NCI-H1105 treated with DMSO at 0.1 percent for 48 hours (cell line): ENCODE measurements at regions not wholly inside any gene's neighbourhood (a gene's known extent, or its start where the extent isn't known, plus 50 kb on each side); places are given as distances from the start of the nearest gene placed in this dataset.
A peak's percentile ranks its signal among the peaks of the same experiment; 100 is the strongest.

ENCODE experiments used
- DNase-seq: peaks from one replicate; lab custom pipeline; 2025; lab: John Stamatoyannopoulos, UW

- DNase-seq: no peak
These were observed 601.0 kb downstream of the TMA16 start for GRCh38 chr4:164095313-164096110.

GRCh38 chr4:164096766-164097518 lies 602.5 kb downstream of the TMA16 start:
- DNase-seq: no peak

- peak; percentile 9 for DNase-seq
These were observed 606.4 kb downstream of the TMA16 start for GRCh38 chr4:164100741-164101365.

- no peak for DNase-seq
These were observed 614.5 kb downstream of the TMA16 start for GRCh38 chr4:164108971-164109370.

GRCh38 chr4:164109503-164109902 lies 615.0 kb downstream of the TMA16 start:
- DNase-seq: no peak

- no peak for DNase-seq
These were observed 620.7 kb downstream of the TMA16 start for GRCh38 chr4:164115236-164115635.

GRCh38 chr4:164116286-164116685 lies 621.8 kb downstream of the TMA16 start:
- DNase-seq: no peak

GRCh38 chr4:164134388-164134787 lies 619.5 kb upstream of the SMIM31 start:
- no peak for DNase-seq

- no peak for DNase-seq
These were observed 617.7 kb upstream of the SMIM31 start for GRCh38 chr4:164136180-164136616.

- no peak for DNase-seq
These were observed 615.4 kb upstream of the SMIM31 start for GRCh38 chr4:164138521-164138920.

- DNase-seq: no peak
These were observed 614.6 kb upstream of the SMIM31 start for GRCh38 chr4:164139291-164139690.

GRCh38 chr4:164141755-164142375 lies 612.1 kb upstream of the SMIM31 start:
- peak; percentile 52 for DNase-seq

GRCh38 chr4:164154416-164154815 lies 599.5 kb upstream of the SMIM31 start:
- no peak for DNase-seq

GRCh38 chr4:164169591-164169990 lies 584.3 kb upstream of the SMIM31 start:
- DNase-seq: no peak

- DNase-seq: no peak
These were observed 576.8 kb upstream of the SMIM31 start for GRCh38 chr4:164177153-164177552.

- no peak for DNase-seq
These were observed 576.2 kb upstream of the SMIM31 start for GRCh38 chr4:164177753-164178152.

- DNase-seq: no peak
These were observed 565.7 kb upstream of the SMIM31 start for GRCh38 chr4:164188236-164188635.

GRCh38 chr4:164192844-164193243 lies 561.1 kb upstream of the SMIM31 start:
- DNase-seq: no peak

- DNase-seq: no peak
These were observed 560.3 kb upstream of the SMIM31 start for GRCh38 chr4:164193676-164194075.

GRCh38 chr4:164197556-164197955 lies 556.4 kb upstream of the SMIM31 start:
- DNase-seq: no peak

GRCh38 chr4:164203476-164203875 lies 550.5 kb upstream of the SMIM31 start:
- DNase-seq: no peak

- DNase-seq: no peak
These were observed 549.5 kb upstream of the SMIM31 start for GRCh38 chr4:164204434-164204833.
